Aorta (tissue), 5 donors: ENCODE measurements at regions not wholly inside any gene's neighbourhood (a gene's known extent, or its start where the extent isn't known, plus 50 kb on each side); places are given as distances from the start of the nearest gene placed in this dataset.
"Not testable (repeated sequence)": the region's sequence is repeated elsewhere in the genome, so short reads cannot be mapped to it uniquely, and the experiment has no call there.

Experiments
- ATAC-seq: fragments of 200-7000 bp; cut with Tn5 transposase; one replicate; pipeline ENCODE4 v1.9.1; 2022; ENCODE audit warnings: moderate library complexity; ENCODE audit not compliant: low FRiP score
- DNase-seq, 2 donors: peaks; one replicate each; pipeline ENCODE4 v3.0.0-alpha.2; 2020
- H3K27ac ChIP-seq, 2 donors: one replicate each; pipeline ENCODE4 v1.5.1; 2013; ENCODE audit warnings: low read length in 2 of 2, mild to moderate bottlenecking in 2 of 2, moderate library complexity in 2 of 2, control low read depth in 1 of 2, inconsistent platforms in 1 of 2, low read depth in 1 of 2
- H3K27me3 ChIP-seq, 2 donors: one replicate each; pipeline ENCODE4 v1.6.1; 2013; ENCODE audit warnings: control low read depth in 1 of 2, low read length in 1 of 2, mild to moderate bottlenecking in 1 of 2, moderate library complexity in 1 of 2; ENCODE audit not compliant: insufficient read depth in 2 of 2, control insufficient read depth in 1 of 2
- H3K36me3 ChIP-seq, 2 donors: one replicate each; pipeline ENCODE4 v1.6.1; 2013; ENCODE audit warnings: control low read depth in 1 of 2, low read length in 1 of 2, mild to moderate bottlenecking in 1 of 2; ENCODE audit not compliant: insufficient read depth in 2 of 2, control insufficient read depth in 1 of 2
- H3K4me1 ChIP-seq, 2 donors: one replicate each; pipeline ENCODE4 v1.6.1; 2013; ENCODE audit warnings: low read length in 2 of 2, control low read depth in 1 of 2, mild to moderate bottlenecking in 1 of 2, moderate library complexity in 1 of 2; ENCODE audit not compliant: insufficient read depth in 2 of 2, control insufficient read depth in 1 of 2
- H3K4me3 ChIP-seq, 2 donors: one replicate each; pipeline ENCODE4 v1.5.1; 2013; ENCODE audit warnings: low read length in 2 of 2, control low read depth in 1 of 2, mild to moderate bottlenecking in 1 of 2
- H3K9me3 ChIP-seq: one replicate; pipeline ENCODE4 v1.6.1; 2013; ENCODE audit warnings: mild to moderate bottlenecking, low read length; ENCODE audit not compliant: control insufficient read depth
- WGBS, 2 donors: extraction: QIAGEN DNeasy Blood & Tissue Kit; methylation state at CpG; one replicate each; pipeline ENCODE4 v1.1.7; 2013; 5-methylcytosine and 5-hydroxymethylcytosine counted together
- intact Hi-C, 2 donors: fragments of 100-400 bp; cut with DNase I; formaldehyde crosslinking; loops; one replicate each; pipeline versions ENCODE4 v1.14.2 to v1.15.0; 2022
- donor health status: healthy with polysubstance abuse.
- donor health status: Bipolar disorder and iron deficiency.
- donor health status: DM: no; HTN: no; CAD: no.
- donor health status: DM: no; HTN: no; CAD: no.
- donor health status: DM: yes; HTN: yes; CAD: no.

- intact Hi-C loops = no loop called here
- H3K4me1 ChIP-seq = no peaks in the 10 kb centered on the region
- 96 to 100% methylated on average over 2 of the region's 2 CpGs for WGBS, 2 donors
These were observed 112.0 kb upstream of the PITX1 start for GRCh38 chr5:135145985-135146384.

DNA sequence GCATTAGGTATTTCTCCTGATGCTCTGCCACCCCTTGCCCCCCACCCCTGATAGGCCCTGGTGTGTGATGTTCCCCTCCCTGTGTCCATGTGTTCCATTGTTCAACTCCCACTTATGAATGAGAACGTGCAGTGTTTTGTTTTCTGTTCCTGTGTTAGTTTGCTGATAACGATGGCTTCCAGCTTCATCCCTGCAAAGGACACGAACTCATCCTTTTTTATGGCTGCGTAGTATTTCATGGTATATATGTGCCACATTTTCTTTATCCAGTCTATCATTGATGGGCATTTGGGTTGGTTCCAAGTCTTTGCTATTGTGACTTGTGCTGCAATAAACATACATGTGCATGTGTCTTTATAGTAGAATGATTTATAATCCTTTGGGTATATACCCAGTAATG, 109.7 kb upstream of the PITX1 start:
- H3K27ac ChIP-seq, ATAC-seq, DNase-seq, H3K36me3 ChIP-seq, H3K9me3 ChIP-seq, H3K4me3 ChIP-seq, H3K4me1 ChIP-seq, H3K27me3 ChIP-seq, intact Hi-C loops: not testable (repeated sequence)
- 74 to 75% methylated on average over 4 of the region's 4 CpGs for WGBS, 2 donors

More at GRCh38 chr5:135145985-135146384, 112.0 kb upstream of the PITX1 start:
- H3K4me3 ChIP-seq = no peak overlapping the region
- H3K27me3 ChIP-seq = no peaks in the 10 kb centered on the region
- no peak overlapping the region for H3K27ac ChIP-seq
- ATAC-seq (no peak), DNase-seq (no peak)
- no peaks in the 10 kb centered on the region for H3K9me3 ChIP-seq
- no peaks in the 10 kb centered on the region for H3K36me3 ChIP-seq

DNA sequence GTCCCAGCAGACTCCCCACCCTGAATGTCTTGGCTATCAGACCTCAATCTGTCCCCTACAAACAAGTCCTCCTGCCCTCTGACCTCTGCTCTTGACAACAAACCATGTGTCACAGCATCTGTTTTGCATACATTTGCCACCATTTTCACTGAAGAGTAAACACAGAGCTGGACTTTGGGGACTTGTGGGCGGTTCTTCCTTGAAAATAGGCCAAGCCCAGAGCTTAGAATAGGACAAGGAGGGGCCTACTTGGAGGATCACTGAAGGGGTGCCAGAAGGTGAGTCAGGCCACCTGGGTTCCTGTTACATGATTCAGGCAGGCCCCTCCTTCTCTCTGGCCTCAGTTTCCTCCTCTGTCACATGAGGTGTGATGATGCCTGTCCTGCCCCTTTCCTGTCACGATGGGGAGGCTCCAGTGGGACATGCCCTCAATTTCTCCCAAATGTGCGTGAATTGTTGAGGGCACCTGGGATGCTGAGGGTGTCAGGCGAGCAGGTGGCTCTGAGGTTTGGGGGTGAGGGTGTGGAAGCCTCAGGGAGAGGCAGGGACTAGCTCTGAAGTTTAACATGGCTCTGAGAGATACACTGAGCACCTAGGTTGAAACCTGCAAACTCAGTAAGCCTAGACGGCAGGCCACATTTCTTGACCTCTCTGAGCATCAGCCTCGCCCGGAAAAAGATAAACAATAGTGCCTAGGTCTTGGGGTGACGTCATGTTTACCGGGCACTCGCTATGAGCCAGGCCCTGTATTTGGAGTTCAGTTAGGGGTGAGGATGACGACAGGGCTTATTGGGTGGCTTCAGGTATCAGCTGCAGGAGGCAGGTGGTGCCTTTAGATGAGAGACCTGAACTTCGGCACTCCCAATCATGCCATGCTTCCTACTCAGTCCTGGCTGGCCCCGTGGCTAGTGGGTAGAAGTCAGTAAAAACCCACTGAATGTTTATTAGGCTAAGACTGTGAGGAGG, 107.6 kb upstream of the PITX1 start:
- Histone ChIP-seq H3K4me3 (no peak overlapping the region), H3K9me3 (no peaks in the 10 kb centered on the region), H3K27ac (no peak overlapping the region), H3K27me3 (no peaks in the 10 kb centered on the region), H3K4me1 (no peaks in the 10 kb centered on the region), H3K36me3 (no peaks in the 10 kb centered on the region)
- DNase-seq (peak in 1 of 2 donors; percentile 30), ATAC-seq (no peak)
- intact Hi-C loops = no loop called here
- WGBS, 2 donors = 85 to 90% methylated on average over 13 of the region's 13 CpGs

DNA sequence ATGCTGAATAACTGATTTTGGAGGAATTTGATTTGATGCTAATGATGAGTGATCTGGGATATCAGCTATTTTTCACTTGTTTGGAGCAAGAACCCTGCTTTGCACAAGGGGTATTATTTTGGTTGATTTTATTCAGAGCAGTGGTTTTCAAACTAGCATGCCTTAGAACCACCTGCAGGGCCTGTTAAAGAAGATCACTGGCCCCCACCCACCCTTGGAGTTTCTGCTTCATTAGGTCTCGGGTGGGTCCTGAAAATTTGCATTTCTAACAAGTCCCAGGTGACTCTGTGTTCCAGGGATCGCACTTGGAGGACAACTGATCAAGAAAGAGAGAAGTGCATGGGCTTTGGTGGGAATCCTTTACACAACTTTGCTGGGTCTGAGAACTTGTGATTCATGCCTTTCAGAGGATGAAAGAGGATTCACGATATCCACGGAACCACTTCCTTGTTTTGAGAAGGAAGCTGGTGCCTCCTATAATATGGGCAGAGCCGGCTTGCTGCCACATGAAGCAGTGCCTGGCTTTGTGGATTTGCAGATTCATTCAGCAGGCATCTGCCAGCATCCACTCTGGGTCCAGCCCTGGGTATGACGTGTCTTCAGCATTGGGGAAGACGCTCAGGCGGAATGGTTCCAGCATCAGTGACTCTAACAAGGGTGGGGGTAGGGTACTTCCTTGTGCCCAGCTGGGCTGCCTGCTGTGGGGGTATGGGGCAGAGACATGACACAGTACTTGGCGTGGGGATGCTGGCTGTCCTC, 106.6 kb upstream of the PITX1 start:
- no peaks in the 10 kb centered on the region for H3K36me3 ChIP-seq
- H3K4me3 ChIP-seq = no peak overlapping the region
- DNase-seq (peak in 1 of 2 donors; percentile 79), ATAC-seq (no peak)
- 62 to 74% methylated on average over 9 of the region's 9 CpGs for WGBS, 2 donors
- H3K9me3 ChIP-seq = no peaks in the 10 kb centered on the region
- H3K27ac ChIP-seq = no peak overlapping the region
- intact Hi-C loops = no loop called here
- no peaks in the 10 kb centered on the region for H3K27me3 ChIP-seq
- no peaks in the 10 kb centered on the region for H3K4me1 ChIP-seq

DNA sequence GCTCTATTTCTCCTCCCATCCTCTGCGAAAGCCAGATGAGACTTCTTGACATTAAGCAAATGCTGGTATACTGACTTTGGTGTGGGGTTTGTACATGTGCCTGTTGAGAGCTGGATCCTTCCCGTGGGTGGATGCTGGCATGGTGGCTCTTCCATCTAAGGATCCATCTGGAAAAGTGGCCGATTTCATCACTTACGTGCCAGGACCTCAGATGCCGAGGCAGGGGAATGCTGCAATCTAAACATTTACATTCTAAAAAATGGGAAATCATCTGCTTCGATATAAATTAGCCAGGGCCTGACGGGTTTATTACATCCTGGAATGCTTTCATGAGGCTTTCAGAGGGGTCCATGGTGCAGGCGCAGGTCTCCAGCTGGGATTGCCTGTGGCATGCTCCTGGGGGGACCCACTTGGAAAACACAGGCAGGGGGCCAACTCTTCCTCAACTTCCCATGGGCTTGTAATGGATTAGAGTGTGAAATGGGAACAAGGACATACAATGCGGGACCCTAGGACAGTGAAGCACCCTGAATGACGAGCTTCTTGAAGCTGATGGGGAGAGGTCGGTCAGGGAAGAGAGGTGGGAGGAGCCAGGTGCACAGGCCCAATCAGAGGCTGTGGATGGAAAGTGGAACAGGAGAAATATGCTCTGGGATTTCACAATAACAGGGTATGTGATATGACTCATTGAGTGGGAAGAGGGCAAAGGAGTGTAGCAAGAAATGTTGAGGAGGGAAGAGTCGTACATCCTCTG, 105.5 kb upstream of the PITX1 start:
- Histone ChIP-seq H3K9me3 (no peaks in the 10 kb centered on the region), H3K27me3 (no peaks in the 10 kb centered on the region), H3K36me3 (no peaks in the 10 kb centered on the region), H3K4me3 (no peak overlapping the region), H3K27ac (no peak overlapping the region), H3K4me1 (no peaks in the 10 kb centered on the region)
- ATAC-seq (no peak), DNase-seq (peak in 1 of 2 donors; percentile 42)
- WGBS, 2 donors = 57 to 67% methylated on average over 12 of the region's 12 CpGs
- intact Hi-C loops = no loop called here

DNA sequence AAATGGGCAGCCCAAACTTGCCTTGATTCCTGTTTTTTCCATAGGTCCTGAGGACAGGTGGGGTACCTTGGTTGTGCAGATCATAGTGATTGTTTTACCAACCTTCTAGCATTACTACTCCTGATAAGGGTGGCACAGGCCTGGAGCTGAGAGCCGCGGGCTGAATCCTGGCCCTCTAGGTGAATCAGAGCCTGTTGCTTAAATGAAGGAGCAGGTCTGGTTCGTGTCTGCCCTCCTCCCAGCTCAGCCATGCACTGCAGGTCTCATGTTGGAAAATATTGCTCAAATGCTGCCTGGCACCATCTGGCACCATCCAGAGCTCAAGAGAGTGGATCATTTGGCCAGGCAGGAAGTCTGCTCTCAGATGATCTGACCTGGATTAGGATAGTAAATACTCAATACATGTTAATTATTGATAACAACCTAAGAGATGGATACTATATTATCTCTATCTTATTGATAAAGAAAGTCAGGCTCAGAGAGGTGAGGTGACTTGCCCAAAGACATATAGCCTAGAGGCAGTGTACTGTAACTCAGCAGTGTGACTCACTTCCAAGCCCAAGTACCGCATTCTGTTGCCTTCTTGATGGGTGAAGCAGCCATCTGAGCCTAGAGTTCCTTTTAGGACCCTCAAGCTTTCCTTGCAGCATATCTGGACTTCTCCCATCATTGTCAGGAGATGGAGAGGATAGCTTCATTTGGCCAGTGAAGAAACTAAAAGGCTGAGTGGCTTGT, 104.3 kb upstream of the PITX1 start:
- H3K4me3 ChIP-seq = no peak overlapping the region
- DNase-seq (no peak), ATAC-seq (no peak)
- H3K4me1 ChIP-seq = no peaks in the 10 kb centered on the region
- WGBS, 2 donors = 89 to 92% methylated on average over 4 of the region's 4 CpGs
- H3K36me3 ChIP-seq = no peaks in the 10 kb centered on the region
- no peaks in the 10 kb centered on the region for H3K9me3 ChIP-seq
- no peak overlapping the region for H3K27ac ChIP-seq
- H3K27me3 ChIP-seq = no peaks in the 10 kb centered on the region
- intact Hi-C loops = no loop called here

DNA sequence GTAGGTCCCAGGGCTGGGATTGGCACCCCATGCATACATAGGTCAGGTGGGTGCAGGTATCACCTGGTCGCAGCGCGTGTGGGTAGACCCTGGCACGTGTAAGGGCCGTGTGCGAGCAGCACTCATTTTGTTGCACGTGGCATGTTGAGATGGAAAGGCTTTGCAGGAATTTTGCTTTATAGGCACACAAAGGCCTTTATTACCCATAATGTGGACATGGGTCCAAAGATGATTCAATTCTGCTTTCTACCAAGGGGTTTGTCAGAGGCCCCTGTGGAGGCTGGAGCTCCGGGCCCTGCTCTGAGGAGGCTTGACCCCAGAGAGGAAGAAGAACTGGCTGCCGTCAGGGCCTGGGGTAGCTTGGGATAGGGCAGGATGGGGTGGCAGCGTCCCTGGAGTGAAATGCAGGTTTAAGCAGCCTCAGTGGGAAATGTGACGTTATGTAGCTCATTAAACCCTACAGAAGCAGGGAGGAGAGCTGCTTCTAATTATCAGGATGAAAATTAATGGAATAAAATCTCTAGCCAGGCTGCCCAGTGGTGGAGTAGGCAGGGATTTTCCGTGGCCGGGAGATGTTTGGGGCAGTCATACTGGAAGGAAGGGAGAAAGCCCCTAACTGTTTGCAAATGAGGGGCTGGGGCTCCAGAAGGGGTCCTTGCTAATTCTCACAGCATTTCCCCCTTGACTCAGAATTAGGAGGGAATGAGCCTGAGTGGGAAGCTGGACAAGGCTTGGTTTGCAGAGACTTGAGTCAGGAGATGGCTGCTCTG, 103.3 kb upstream of the PITX1 start:
- H3K4me1 ChIP-seq = no peaks in the 10 kb centered on the region
- no peaks in the 10 kb centered on the region for H3K9me3 ChIP-seq
- H3K27ac ChIP-seq = no peak overlapping the region
- no peak for DNase-seq
- no peaks in the 10 kb centered on the region for H3K36me3 ChIP-seq
- 91 to 92% methylated on average over 13 of the region's 13 CpGs for WGBS, 2 donors
- intact Hi-C loops = no loop called here
- H3K27me3 ChIP-seq = no peaks in the 10 kb centered on the region
- H3K4me3 ChIP-seq = no peak overlapping the region
- no peak for ATAC-seq
